IgD-negative memory B cell (primary cell): ENCODE measurements at regions not wholly inside any gene's neighbourhood (a gene's known extent, or its start where the extent isn't known, plus 50 kb on each side); places are given as distances from the start of the nearest gene placed in this dataset.

Experiments used
- H3K27ac Mint-ChIP-seq, 3 donors: one replicate each; pipeline ENCODE4 v1.8.0; 2020 to 2022; ENCODE audit warnings: mild to moderate bottlenecking in 3 of 3, mixed read lengths in 3 of 3, moderate library complexity in 1 of 3
- H3K27me3 Mint-ChIP-seq: one replicate; pipeline ENCODE4 v1.8.0; 2021; ENCODE audit warnings: mixed read lengths
- H3K36me3 Mint-ChIP-seq: one replicate; pipeline ENCODE4 v1.8.0; 2020; ENCODE audit warnings: mild to moderate bottlenecking, mixed read lengths
- H3K4me1 Mint-ChIP-seq, 3 donors: one replicate each; pipeline ENCODE4 v1.8.0; 2020 to 2022; ENCODE audit warnings: mixed read lengths in 3 of 3, mild to moderate bottlenecking in 1 of 3
- H3K4me3 Mint-ChIP-seq, 4 donors: one replicate each; pipeline ENCODE4 v1.8.0; 2020 to 2022; ENCODE audit warnings: mild to moderate bottlenecking in 4 of 4, mixed read lengths in 4 of 4, moderate library complexity in 3 of 4
- H3K9me3 Mint-ChIP-seq, 3 donors: one replicate each; pipeline ENCODE4 v1.8.0; 2020 to 2021; ENCODE audit warnings: mixed read lengths in 3 of 3, mild to moderate bottlenecking in 1 of 3

GRCh38 chr7:96422388-96422787, 100.5 kb upstream of the SLC25A13 start:
- Mint-ChIP-seq H3K36me3 (peaks cover 3% of the 10 kb centered on the region), H3K27ac (no peak overlapping the region), H3K27me3 (peaks cover 3% of the 10 kb centered on the region), H3K4me1 (no peaks in the 10 kb centered on the region), H3K4me3 (no peak overlapping the region), H3K9me3 (peaks cover 0 to 3% (median 2%) of the 10 kb centered on the region in 3 donors)

DNA sequence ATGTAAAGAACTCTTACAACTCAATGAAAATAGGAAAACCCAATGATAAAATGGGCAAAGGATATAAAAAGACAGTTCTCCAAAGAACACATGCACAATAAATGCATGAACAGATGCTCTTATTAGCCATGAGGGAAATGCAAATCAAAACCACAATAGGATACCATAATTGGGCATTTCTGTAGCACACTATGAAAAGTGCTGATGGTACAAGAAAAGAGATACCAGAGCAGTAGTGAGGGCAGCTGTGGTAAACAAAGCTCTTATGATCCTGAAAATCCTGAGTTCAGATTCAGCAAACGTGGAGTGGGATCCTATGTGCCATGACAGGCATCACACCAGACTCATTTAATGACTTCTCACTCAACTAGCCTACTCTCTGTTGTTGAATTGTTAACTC, 96.7 kb upstream of the SLC25A13 start:
- H3K36me3 Mint-ChIP-seq, result peaks cover 2% of the 10 kb centered on the region
- no peaks in the 10 kb centered on the region for H3K4me1 Mint-ChIP-seq
- no peak overlapping the region for H3K27ac Mint-ChIP-seq
- peaks cover 6% of the 10 kb centered on the region for H3K27me3 Mint-ChIP-seq
- H3K9me3 Mint-ChIP-seq, result peaks cover 0 to 3% (median 2%) of the 10 kb centered on the region in 3 donors
- H3K4me3 Mint-ChIP-seq, result no peak overlapping the region

- peaks cover 3% of the 10 kb centered on the region for H3K27me3 Mint-ChIP-seq
- H3K36me3 Mint-ChIP-seq, result peaks cover 2% of the 10 kb centered on the region
- no peak overlapping the region for H3K4me3 Mint-ChIP-seq
- H3K4me1 Mint-ChIP-seq, result no peaks in the 10 kb centered on the region
- H3K9me3 Mint-ChIP-seq, result peaks cover 0 to 2% (median 0%) of the 10 kb centered on the region in 3 donors
- H3K27ac Mint-ChIP-seq, result no peak overlapping the region
Observed at GRCh38 chr7:96417784-96418183, 95.9 kb upstream of the SLC25A13 start.

DNA sequence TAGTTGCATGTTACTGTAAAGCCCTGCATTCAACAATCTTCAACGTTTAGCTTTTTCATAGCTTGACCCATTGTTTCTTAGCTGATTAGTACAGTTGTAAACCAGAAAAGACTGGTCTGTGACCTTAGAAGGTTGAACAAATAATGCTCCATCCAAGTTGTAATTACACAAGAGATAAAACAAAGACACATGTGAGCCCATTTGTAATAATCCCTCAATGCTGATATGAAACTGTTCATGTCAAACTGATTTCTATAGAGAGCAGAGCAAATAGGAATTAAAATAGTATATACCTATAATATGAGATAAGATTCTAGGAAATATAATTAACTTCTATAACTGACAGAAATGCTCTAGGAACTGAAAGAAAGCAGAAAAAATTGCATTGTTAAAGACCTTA, 94.7 kb upstream of the SLC25A13 start:
- peaks cover 2% of the 10 kb centered on the region for H3K36me3 Mint-ChIP-seq
- no peak overlapping the region for H3K27ac Mint-ChIP-seq
- no peak overlapping the region for H3K4me3 Mint-ChIP-seq
- H3K4me1 Mint-ChIP-seq, result no peaks in the 10 kb centered on the region
- peaks cover 0 to 2% (median 0%) of the 10 kb centered on the region in 3 donors for H3K9me3 Mint-ChIP-seq
- H3K27me3 Mint-ChIP-seq, result peaks cover 3% of the 10 kb centered on the region

DNA sequence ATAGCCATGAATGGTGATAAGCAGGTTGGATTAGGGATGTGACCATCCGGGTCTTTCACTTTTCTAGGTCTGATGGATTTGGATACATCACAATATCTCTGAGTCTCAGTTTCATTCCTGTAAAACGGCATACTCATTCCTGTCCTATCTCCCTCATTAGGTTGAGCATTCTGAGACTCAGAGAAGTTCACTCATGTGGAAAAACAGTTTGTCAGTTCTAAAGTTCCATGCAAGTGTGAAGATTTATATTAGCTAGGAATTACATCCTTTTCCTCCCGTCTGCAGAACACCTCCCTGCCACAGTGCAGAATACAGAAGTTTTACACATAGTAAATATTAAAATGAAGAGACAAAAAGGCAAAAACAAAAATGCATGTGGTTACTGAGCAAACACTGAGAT, 94.2 kb upstream of the SLC25A13 start:
- H3K4me1 Mint-ChIP-seq, result no peaks in the 10 kb centered on the region
- no peak overlapping the region for H3K27ac Mint-ChIP-seq
- peaks cover 2% of the 10 kb centered on the region for H3K36me3 Mint-ChIP-seq
- H3K9me3 Mint-ChIP-seq, result peaks cover 0 to 2% (median 0%) of the 10 kb centered on the region in 3 donors
- H3K4me3 Mint-ChIP-seq, result no peak overlapping the region
- H3K27me3 Mint-ChIP-seq, result peaks cover 3% of the 10 kb centered on the region

DNA sequence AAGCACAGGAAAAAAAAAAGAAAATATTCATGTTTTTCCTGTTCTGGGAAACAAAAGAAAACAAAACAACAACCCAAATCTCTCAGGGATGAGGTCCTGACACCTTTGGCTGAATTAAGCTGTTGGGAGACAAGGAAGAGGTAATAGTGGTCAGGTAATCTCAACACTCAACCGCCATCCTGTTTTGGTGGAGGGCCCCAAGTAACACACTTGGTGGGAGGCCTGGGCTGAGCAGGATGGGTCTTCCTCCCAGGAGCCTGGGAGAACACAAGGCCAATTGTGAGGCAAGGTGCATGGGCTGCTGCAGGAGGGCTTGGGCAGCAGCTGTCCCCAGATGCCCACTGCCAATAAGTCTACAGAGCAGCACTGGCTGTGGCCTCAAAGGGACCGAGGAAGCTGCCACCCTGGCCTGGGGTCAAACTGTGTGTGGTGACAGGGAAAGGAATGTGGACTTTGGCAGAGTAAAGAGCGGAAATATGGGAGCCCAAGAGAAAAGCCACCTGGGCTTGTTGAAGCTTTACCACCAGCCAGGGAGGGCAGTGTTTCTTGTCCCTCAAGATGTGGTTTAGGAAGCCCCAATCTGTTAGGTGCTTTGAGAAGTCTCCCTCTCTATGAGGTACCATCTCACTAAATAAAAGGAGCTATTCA, 93.5 kb upstream of the SLC25A13 start:
- peaks cover 3% of the 10 kb centered on the region for H3K27me3 Mint-ChIP-seq
- no peaks in the 10 kb centered on the region for H3K4me1 Mint-ChIP-seq
- H3K4me3 Mint-ChIP-seq, result no peak overlapping the region
- peaks cover 0 to 2% (median 0%) of the 10 kb centered on the region in 3 donors for H3K9me3 Mint-ChIP-seq
- H3K36me3 Mint-ChIP-seq, result peaks cover 2% of the 10 kb centered on the region
- no peak overlapping the region for H3K27ac Mint-ChIP-seq

- Mint-ChIP-seq H3K36me3 (peaks cover 2% of the 10 kb centered on the region), H3K4me1 (no peaks in the 10 kb centered on the region), H3K9me3 (peaks cover 0 to 2% (median 0%) of the 10 kb centered on the region in 3 donors), H3K27me3 (peaks cover 3% of the 10 kb centered on the region), H3K27ac (no peak overlapping the region), H3K4me3 (no peak overlapping the region)
Observed at GRCh38 chr7:96414931-96415292, 93.0 kb upstream of the SLC25A13 start.

- no peak overlapping the region for H3K4me3 Mint-ChIP-seq
- no peaks in the 10 kb centered on the region for H3K27me3 Mint-ChIP-seq
- no peaks in the 10 kb centered on the region for H3K36me3 Mint-ChIP-seq
- no peak overlapping the region for H3K27ac Mint-ChIP-seq
- no peaks in the 10 kb centered on the region for H3K4me1 Mint-ChIP-seq
- no peaks in the 10 kb centered on the region for H3K9me3 Mint-ChIP-seq
Observed at GRCh38 chr7:96410126-96410839, 88.4 kb upstream of the SLC25A13 start.

GRCh38 chr7:96408881-96409280, 87.0 kb upstream of the SLC25A13 start:
- H3K4me1 Mint-ChIP-seq, result no peaks in the 10 kb centered on the region
- no peaks in the 10 kb centered on the region for H3K27me3 Mint-ChIP-seq
- no peaks in the 10 kb centered on the region for H3K9me3 Mint-ChIP-seq
- no peak overlapping the region for H3K4me3 Mint-ChIP-seq
- no peaks in the 10 kb centered on the region for H3K36me3 Mint-ChIP-seq
- H3K27ac Mint-ChIP-seq, result no peak overlapping the region

- Mint-ChIP-seq H3K36me3 (no peaks in the 10 kb centered on the region), H3K27me3 (no peaks in the 10 kb centered on the region), H3K4me1 (no peaks in the 10 kb centered on the region), H3K4me3 (no peak overlapping the region), H3K27ac (no peak overlapping the region), H3K9me3 (peaks cover 0 to 2% (median 0%) of the 10 kb centered on the region in 3 donors)
Observed at GRCh38 chr7:96407427-96407826, 85.5 kb upstream of the SLC25A13 start.

DNA sequence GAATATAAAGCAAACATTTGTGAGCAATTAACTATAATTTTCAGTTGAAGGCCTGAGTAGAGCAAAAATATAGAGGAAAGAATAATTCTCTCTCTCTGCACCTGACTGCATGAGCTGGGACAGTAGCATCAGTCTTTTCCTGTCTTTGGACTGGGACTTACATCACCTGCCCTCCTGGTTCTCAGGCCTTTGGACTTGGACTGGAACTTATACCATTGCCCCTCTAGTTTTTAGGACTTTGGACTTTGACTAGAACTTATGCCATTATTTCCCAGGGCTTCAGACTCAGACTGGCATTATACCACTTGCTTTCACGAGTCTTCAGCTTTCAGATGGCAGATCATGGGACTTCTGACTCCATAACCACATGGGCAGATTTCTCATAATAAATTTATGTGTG, 81.0 kb upstream of the SLC25A13 start:
- H3K4me1 Mint-ChIP-seq, result no peaks in the 10 kb centered on the region
- no peaks in the 10 kb centered on the region for H3K27me3 Mint-ChIP-seq
- H3K36me3 Mint-ChIP-seq, result no peaks in the 10 kb centered on the region
- H3K9me3 Mint-ChIP-seq, result peaks cover 0 to 2% (median 0%) of the 10 kb centered on the region in 3 donors
- H3K27ac Mint-ChIP-seq, result no peak overlapping the region
- no peak overlapping the region for H3K4me3 Mint-ChIP-seq

- no peak overlapping the region for H3K27ac Mint-ChIP-seq
- H3K4me1 Mint-ChIP-seq, result no peaks in the 10 kb centered on the region
- H3K4me3 Mint-ChIP-seq, result no peak overlapping the region
- H3K27me3 Mint-ChIP-seq, result peaks cover 2% of the 10 kb centered on the region
- H3K36me3 Mint-ChIP-seq, result no peaks in the 10 kb centered on the region
- peaks cover 0 to 2% (median 0%) of the 10 kb centered on the region in 3 donors for H3K9me3 Mint-ChIP-seq
Observed at GRCh38 chr7:96401200-96401599, 79.3 kb upstream of the SLC25A13 start.

DNA sequence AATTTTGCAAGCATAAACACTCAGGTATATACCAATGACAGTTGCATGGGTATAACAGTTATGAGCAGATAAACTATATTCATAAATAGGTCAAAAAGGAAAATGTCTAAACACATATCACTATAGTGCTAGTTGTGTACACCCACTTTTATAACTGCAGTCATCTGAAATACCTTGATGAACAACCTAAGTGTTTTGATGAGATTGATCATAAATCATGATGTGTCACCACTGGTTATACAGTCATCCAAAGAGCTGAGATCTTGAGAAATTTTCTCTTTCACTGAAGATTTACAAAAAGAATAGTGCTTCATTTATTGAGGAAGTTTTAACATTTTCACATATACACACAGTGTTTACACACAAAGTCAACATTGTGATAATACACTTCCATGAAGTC, 78.6 kb upstream of the SLC25A13 start:
- Mint-ChIP-seq H3K27me3 (peaks cover 3% of the 10 kb centered on the region), H3K9me3 (peaks cover 0 to 5% (median 0%) of the 10 kb centered on the region in 3 donors), H3K4me1 (no peaks in the 10 kb centered on the region), H3K36me3 (peaks cover 2% of the 10 kb centered on the region), H3K27ac (no peak overlapping the region), H3K4me3 (no peak overlapping the region)

DNA sequence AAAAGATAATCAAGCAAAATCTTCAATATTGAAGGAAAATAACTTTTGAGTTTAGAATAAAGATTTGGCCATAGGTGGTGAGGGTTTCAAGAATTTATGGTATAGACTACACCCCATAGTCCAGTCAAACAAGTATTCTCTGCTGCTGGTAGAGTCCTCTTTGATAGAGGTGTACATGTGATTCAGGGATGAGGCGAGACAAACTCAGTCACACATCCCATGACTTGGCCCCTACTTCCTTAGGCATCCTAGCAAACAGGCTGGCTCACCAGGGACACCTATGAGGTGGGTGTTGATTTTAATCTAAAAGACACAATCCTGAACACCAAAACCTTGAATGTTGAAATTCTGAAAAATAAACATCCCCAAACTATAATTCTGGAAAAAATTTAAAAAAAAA, 78.1 kb upstream of the SLC25A13 start:
- Mint-ChIP-seq H3K27ac (no peak overlapping the region), H3K36me3 (peaks cover 2% of the 10 kb centered on the region), H3K9me3 (peaks cover 2 to 6% (median 3%) of the 10 kb centered on the region in 3 donors), H3K4me1 (no peaks in the 10 kb centered on the region), H3K4me3 (no peak overlapping the region), H3K27me3 (peaks cover 3% of the 10 kb centered on the region)

GRCh38 chr7:96397936-96398598, 76.2 kb upstream of the SLC25A13 start:
- Mint-ChIP-seq H3K27ac (no peak overlapping the region), H3K4me3 (no peak overlapping the region), H3K9me3 (peaks cover 6 to 16% (median 11%) of the 10 kb centered on the region in 3 donors), H3K27me3 (peaks cover 3% of the 10 kb centered on the region), H3K4me1 (no peaks in the 10 kb centered on the region), H3K36me3 (peaks cover 2% of the 10 kb centered on the region)
